H9 (cell line): ENCODE measurements at regions not wholly inside any gene's neighbourhood (a gene's known extent, or its start where the extent isn't known, plus 50 kb on each side); places are given as distances from the start of the nearest gene placed in this dataset.

ENCODE experiments used
- DNase-seq: peaks from one replicate; pipeline ENCODE4 v3.0.0-alpha.2; 2017
- H2AFZ ChIP-seq: one replicate; pipeline ENCODE4 v1.6.1; 2013; ENCODE audit warnings: mild to moderate bottlenecking, low read length, control low read depth, moderate library complexity
- H2AK5ac ChIP-seq: 2 replicates; pipeline ENCODE4 v1.6.1; 2013; ENCODE audit warnings: low read length, control low read depth, mixed read lengths; ENCODE audit not compliant: insufficient read length
- H2BK120ac ChIP-seq: one replicate; pipeline ENCODE4 v1.6.1; 2013; ENCODE audit warnings: low read depth, mild to moderate bottlenecking, low read length, control low read depth, inconsistent platforms; ENCODE audit not compliant: poor library complexity, severe bottlenecking
- H2BK12ac ChIP-seq: 2 replicates; pipeline ENCODE4 v1.6.1; 2013; ENCODE audit warnings: low read length, control low read depth, mixed read lengths, low read depth; ENCODE audit not compliant: insufficient read length
- H2BK15ac ChIP-seq: 2 replicates; pipeline ENCODE4 v1.6.1; 2013; ENCODE audit warnings: low read depth, low read length, control low read depth
- H2BK20ac ChIP-seq: one replicate; pipeline ENCODE4 v1.6.1; 2013; ENCODE audit warnings: low read depth, mild to moderate bottlenecking, low read length, control low read depth, inconsistent platforms; ENCODE audit not compliant: poor library complexity, severe bottlenecking
- H2BK5ac ChIP-seq: 2 replicates; pipeline ENCODE4 v1.6.1; 2013; ENCODE audit warnings: low read length, control low read depth, mixed read lengths; ENCODE audit not compliant: insufficient read length
- H3K14ac ChIP-seq: 2 replicates; pipeline ENCODE4 v1.6.1; 2013; ENCODE audit warnings: low read length, control low read depth; ENCODE audit not compliant: insufficient read depth
- H3K18ac ChIP-seq: 2 replicates; pipeline ENCODE4 v1.6.1; 2013; ENCODE audit warnings: low read depth, mild to moderate bottlenecking, mixed read lengths, low read length, control low read depth; ENCODE audit not compliant: insufficient read length
- H3K23ac ChIP-seq: 2 replicates; pipeline ENCODE4 v1.6.1; 2013; ENCODE audit warnings: low read length, control low read depth, mixed read lengths, low read depth; ENCODE audit not compliant: insufficient read length
- H3K23me2 ChIP-seq: 2 replicates; pipeline ENCODE4 v1.6.1; 2013; ENCODE audit warnings: low read depth, mild to moderate bottlenecking, mixed read lengths, low read length, control low read depth; ENCODE audit not compliant: insufficient read length, poor library complexity, severe bottlenecking
- H3K27ac ChIP-seq: 2 replicates; pipeline ENCODE4 v1.5.1; 2013; ENCODE audit warnings: low read length, control low read depth, mixed read lengths, low read depth; ENCODE audit not compliant: insufficient read length
- H3K27me3 ChIP-seq: 2 replicates; pipeline ENCODE4 v1.6.1; 2013; ENCODE audit warnings: low read length, control low read depth, inconsistent platforms; ENCODE audit not compliant: insufficient read depth
- H3K4ac ChIP-seq: 2 replicates; pipeline ENCODE4 v1.6.1; 2013; ENCODE audit warnings: low read depth, mild to moderate bottlenecking, control low read depth, inconsistent platforms, low read length, moderate library complexity
- H3K4me1 ChIP-seq: 2 replicates; pipeline ENCODE4 v1.6.1; 2013; ENCODE audit warnings: low read length, control low read depth, inconsistent platforms; ENCODE audit not compliant: insufficient read depth
- H3K4me2 ChIP-seq: 2 replicates; pipeline ENCODE4 v1.6.1; 2013; ENCODE audit warnings: low read length, control low read depth, mixed read lengths; ENCODE audit not compliant: insufficient read length, insufficient read depth
- H3K56ac ChIP-seq: 2 replicates; pipeline ENCODE4 v1.6.1; 2013; ENCODE audit warnings: low read depth, mild to moderate bottlenecking, mixed read lengths, low read length, control low read depth; ENCODE audit not compliant: insufficient read length
- H3K79me1 ChIP-seq: 2 replicates; pipeline ENCODE4 v1.6.1; 2013; ENCODE audit warnings: low read depth, mild to moderate bottlenecking, moderate library complexity, low read length, control low read depth, inconsistent platforms; ENCODE audit not compliant: insufficient read depth, poor library complexity, severe bottlenecking
- H3K79me2 ChIP-seq: 2 replicates; pipeline ENCODE4 v1.6.1; 2013; ENCODE audit warnings: low read length, control low read depth, inconsistent platforms; ENCODE audit not compliant: insufficient read depth
- H3K9ac ChIP-seq: 2 replicates; pipeline ENCODE4 v1.6.1; 2013; ENCODE audit warnings: low read length, control low read depth, mixed read lengths; ENCODE audit not compliant: insufficient read length; ENCODE audit errors: extremely low read depth
- H3K9me3 ChIP-seq: one replicate; pipeline ENCODE4 v1.6.1; 2013; ENCODE audit warnings: low read depth, low read length, inconsistent platforms; ENCODE audit not compliant: control insufficient read depth
- H3T11ph ChIP-seq: one replicate; pipeline ENCODE4 v1.6.1; 2013; ENCODE audit warnings: mild to moderate bottlenecking, low read length, control low read depth, inconsistent platforms
- H4K20me1 ChIP-seq: one replicate; pipeline ENCODE4 v1.6.1; 2013; ENCODE audit not compliant: control insufficient read depth, insufficient read length, insufficient read depth
- H4K5ac ChIP-seq: 2 replicates; pipeline ENCODE4 v1.6.1; 2013; ENCODE audit warnings: low read depth, mild to moderate bottlenecking, mixed read lengths, low read length, control low read depth; ENCODE audit not compliant: insufficient read length
- H4K8ac ChIP-seq: replicated peaks from 2 replicates; pipeline ENCODE4 v1.6.1; 2013; ENCODE audit warnings: low read length, control low read depth, mixed read lengths, low read depth; ENCODE audit not compliant: insufficient read length
- H4K91ac ChIP-seq: 2 replicates; pipeline ENCODE4 v1.6.1; 2013; ENCODE audit warnings: low read depth, mild to moderate bottlenecking, moderate library complexity, mixed read lengths, low read length, control low read depth; ENCODE audit not compliant: insufficient read length
- H3K27ac Mint-ChIP-seq, 3 experiments: 2 replicates in 2 of 3; 3 replicates in 1 of 3; pipeline ENCODE4 v1.8.0; 2020 to 2021; ENCODE audit warnings: mixed read lengths in 3 of 3, mild to moderate bottlenecking in 1 of 3, moderate library complexity in 1 of 3
- H3K27me3 Mint-ChIP-seq: 2 replicates; pipeline ENCODE4 v1.8.0; 2021; ENCODE audit warnings: low read depth, mild to moderate bottlenecking, moderate library complexity, mixed read lengths
- H3K36me3 Mint-ChIP-seq, 3 experiments: 2 replicates in 2 of 3; 3 replicates in 1 of 3; pipeline ENCODE4 v1.8.0; 2020 to 2021; ENCODE audit warnings: low read depth in 3 of 3, mixed read lengths in 3 of 3; ENCODE audit not compliant: insufficient read depth in 1 of 3
- H3K4me1 Mint-ChIP-seq, 2 experiments: 2 replicates each; pipeline ENCODE4 v1.8.0; 2020; ENCODE audit warnings: mixed read lengths in 2 of 2
- H3K4me3 Mint-ChIP-seq, 2 experiments: 2 replicates in 1 of 2; 3 replicates in 1 of 2; pipeline ENCODE4 v1.8.0; 2020 to 2021; ENCODE audit warnings: mild to moderate bottlenecking in 2 of 2, mixed read lengths in 2 of 2, moderate library complexity in 1 of 2
- H3K9me3 Mint-ChIP-seq, 2 experiments: 2 replicates in 1 of 2; 3 replicates in 1 of 2; pipeline ENCODE4 v1.8.0; 2020; ENCODE audit warnings: mild to moderate bottlenecking in 2 of 2, mixed read lengths in 2 of 2, moderate library complexity in 1 of 2
- WGBS: extraction: QIAGEN DNeasy Blood & Tissue Kit; methylation state at CpG from one replicate; pipeline ENCODE4 v1.1.7; 2013; ENCODE audit warnings: missing lambda C conversion rate, low lambda C conversion rate, mixed read lengths; ENCODE audit not compliant: insufficient read length; ENCODE audit errors: extremely low coverage; 5-methylcytosine and 5-hydroxymethylcytosine counted together
- TF ChIP-seq, protein P1 (sequence below): fragments of 200-600 bp; sonication (generic); conservative IDR thresholded peaks from 3 replicates; pipeline ENCODE4 v1.8.0; 2021; ENCODE audit warnings: antibody characterized with exemption, mild to moderate bottlenecking

GRCh38 chr6:142562865-142563264, 261.1 kb downstream of the ADGRG6 start:
- DNase-seq, result no peak
- Histone ChIP-seq H4K91ac (no peak overlapping the region), H3K79me2 (no peaks in the 10 kb centered on the region), H3K4me1 (peaks cover 3% of the 10 kb centered on the region), H3K23ac (no peak overlapping the region), H2BK12ac (no peak overlapping the region), H2AK5ac (no peak overlapping the region), H4K20me1 (no peaks in the 10 kb centered on the region), H3K18ac (no peak overlapping the region), H3K4me2 (no peak overlapping the region), H3K27ac (no peak overlapping the region), H3K4ac (no peak overlapping the region), H3K27me3 (no peaks in the 10 kb centered on the region), H2BK120ac (no peak overlapping the region), H2AFZ (no peak overlapping the region), H3K9me3 (no peaks in the 10 kb centered on the region), H3K14ac (no peak overlapping the region), H2BK15ac (no peak overlapping the region), H4K5ac (peak overlapping the region; percentile 41), H3K23me2 (no peaks in the 10 kb centered on the region), H3K9ac (no peak overlapping the region), H2BK5ac (no peak overlapping the region), H3T11ph (no peak overlapping the region), H3K79me1 (no peaks in the 10 kb centered on the region), H3K56ac (no peak overlapping the region), H4K8ac (no peak overlapping the region), H2BK20ac (no peak overlapping the region)
- Mint-ChIP-seq H3K9me3 (peaks cover 0 to 2% of the 10 kb centered on the region in 2 experiments; a peak in 2 of 5 replicates), H3K27ac (no peak overlapping the region), H3K4me3 (no peak overlapping the region), H3K27me3 (no peaks in the 10 kb centered on the region), H3K4me1 (peaks cover 15 to 18% of the 10 kb centered on the region in 2 experiments), H3K36me3 (no peaks in the 10 kb centered on the region)
- TF ChIP-seq, protein P1, sequence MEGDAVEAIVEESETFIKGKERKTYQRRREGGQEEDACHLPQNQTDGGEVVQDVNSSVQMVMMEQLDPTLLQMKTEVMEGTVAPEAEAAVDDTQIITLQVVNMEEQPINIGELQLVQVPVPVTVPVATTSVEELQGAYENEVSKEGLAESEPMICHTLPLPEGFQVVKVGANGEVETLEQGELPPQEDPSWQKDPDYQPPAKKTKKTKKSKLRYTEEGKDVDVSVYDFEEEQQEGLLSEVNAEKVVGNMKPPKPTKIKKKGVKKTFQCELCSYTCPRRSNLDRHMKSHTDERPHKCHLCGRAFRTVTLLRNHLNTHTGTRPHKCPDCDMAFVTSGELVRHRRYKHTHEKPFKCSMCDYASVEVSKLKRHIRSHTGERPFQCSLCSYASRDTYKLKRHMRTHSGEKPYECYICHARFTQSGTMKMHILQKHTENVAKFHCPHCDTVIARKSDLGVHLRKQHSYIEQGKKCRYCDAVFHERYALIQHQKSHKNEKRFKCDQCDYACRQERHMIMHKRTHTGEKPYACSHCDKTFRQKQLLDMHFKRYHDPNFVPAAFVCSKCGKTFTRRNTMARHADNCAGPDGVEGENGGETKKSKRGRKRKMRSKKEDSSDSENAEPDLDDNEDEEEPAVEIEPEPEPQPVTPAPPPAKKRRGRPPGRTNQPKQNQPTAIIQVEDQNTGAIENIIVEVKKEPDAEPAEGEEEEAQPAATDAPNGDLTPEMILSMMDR, result no peak
- no CpG with 5 or more reads among the region's 4 CpGs for WGBS
